ENCODE measurements at regions not wholly inside any gene's neighbourhood (a gene's known extent, or its start where the extent isn't known, plus 50 kb on each side); places are given as distances from the start of the nearest gene placed in this dataset.
"Not testable (repeated sequence)": the region's sequence is repeated elsewhere in the genome, so short reads cannot be mapped to it uniquely, and the experiment has no call there.

DNA sequence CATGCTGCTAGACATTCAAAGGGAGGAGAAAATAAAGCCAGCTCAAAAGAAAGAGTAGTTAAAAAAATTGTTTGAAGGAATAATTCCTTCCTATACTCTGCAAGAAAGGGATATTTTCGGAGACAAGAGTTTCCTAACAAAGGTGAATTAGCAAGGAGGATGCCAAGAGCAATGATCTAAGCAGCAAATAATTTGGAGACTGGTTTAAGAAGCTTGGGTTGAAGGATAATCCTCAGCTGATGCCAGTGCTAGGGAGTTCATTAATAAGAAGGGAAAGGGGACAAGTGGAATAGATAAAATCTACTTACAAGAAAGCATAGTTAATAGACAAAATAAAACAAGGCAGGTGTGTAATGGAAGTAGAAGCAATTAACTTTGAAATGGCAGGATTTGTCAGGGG lies 372.3 kb downstream of the NDFIP2 start:
- no peak for DNase-seq

GRCh38 chr13:79851318-79851717 lies 370.4 kb downstream of the NDFIP2 start:
- no peak for DNase-seq

DNA sequence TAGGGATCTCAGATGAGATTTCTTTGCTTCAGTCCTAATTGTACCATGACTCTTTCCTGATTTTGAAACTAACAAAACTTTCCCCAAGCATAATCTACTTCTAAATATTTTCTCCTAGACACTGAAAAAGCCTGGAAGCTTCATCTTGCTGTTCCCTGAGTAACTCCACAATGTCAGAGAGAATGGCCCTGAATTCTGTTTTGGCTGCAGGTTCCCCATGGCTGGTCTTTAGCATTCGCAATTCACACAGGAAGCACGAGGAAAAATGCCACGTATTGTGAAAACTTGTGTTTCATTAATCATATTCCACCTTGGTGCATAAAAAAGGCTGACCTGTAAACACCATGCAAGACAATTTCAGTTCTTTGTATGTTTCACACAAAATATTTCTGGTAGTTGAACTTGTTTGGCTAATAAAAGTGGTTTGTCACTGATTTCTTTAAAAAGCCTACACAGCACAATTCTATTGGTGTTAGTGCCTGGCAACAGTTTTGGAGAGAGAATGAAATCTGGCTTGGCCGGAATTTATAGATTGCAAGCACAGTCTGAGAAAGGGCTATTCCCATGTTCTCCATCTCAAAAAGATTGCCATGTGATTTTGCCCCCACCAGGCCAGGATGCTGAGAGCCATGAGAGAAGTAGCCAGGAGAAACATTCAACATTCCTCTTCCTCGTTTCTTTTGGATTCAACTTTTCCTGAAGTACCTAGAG lies 367.1 kb downstream of the NDFIP2 start:
- no peak for DNase-seq

DNA sequence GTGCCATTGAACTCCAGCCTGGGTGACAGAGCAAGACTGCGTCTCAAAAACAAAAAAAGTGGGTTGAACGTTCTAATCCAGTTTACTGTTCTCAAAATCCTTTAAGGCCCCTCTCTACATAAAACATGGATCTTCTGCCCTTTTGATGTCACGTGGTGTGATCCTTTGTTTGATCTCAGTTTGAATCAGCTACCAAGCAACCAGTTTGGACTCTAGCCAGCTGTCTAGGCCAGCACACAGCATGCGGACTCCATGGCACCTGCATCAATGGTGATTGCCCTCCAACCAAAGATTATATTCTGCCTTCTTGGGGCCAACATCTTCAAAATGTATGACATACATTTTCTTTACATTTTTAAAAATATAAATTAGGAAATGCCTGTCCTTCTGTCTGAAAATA lies 365.4 kb downstream of the NDFIP2 start:
- DNase-seq = no peak

- DNase-seq = no peak
Observed at GRCh38 chr13:79837741-79838450, 356.9 kb downstream of the NDFIP2 start.

GRCh38 chr13:79836121-79836520 lies 355.2 kb downstream of the NDFIP2 start:
- DNase-seq = not testable (repeated sequence)

DNA sequence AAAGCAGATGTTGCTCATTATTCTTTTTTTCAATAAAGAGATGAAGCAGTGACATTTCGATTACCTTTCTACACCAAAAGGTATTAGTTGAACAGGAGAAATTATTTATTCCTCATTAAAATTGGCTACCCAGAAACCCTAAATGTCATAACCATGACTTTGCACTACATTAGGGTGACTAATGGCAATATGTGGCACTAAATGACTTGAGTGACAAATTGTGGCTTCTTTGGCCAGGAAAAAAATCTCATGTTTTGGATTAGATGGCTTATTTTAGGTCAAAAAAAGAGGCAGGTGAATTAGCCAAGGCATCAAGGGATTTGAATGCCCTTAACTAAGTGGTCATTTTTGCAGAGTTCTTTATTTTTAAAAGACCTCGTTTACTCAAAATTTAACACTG lies 353.9 kb downstream of the NDFIP2 start:
- DNase-seq = no peak

GRCh38 chr13:79833991-79834390 lies 353.0 kb downstream of the NDFIP2 start:
- DNase-seq = no peak

- DNase-seq = no peak
Observed at GRCh38 chr13:79831556-79831955, 350.6 kb downstream of the NDFIP2 start.

- DNase-seq = no peak
Observed at GRCh38 chr13:79830945-79831344, 350.0 kb downstream of the NDFIP2 start.

GRCh38 chr13:79830426-79830825 lies 349.5 kb downstream of the NDFIP2 start:
- no peak for DNase-seq

DNA sequence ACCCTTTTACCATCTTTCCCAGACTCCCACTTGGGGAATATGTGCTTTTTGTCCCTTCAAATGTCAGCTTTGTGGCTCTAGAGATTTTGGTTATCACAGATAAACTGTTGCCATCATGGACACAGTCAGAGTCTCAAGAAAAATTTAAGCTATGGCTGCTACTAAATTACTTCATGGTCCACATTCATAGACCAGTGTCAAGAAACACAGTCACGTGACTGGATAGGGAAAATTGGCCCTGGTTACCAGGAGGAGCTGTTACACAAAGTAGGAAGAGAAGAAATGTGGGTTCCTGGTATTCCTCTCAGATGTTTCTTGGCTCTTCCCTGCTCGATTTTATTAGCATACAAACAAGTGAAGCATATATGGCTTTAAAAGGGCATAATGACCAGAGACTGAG lies 348.9 kb downstream of the NDFIP2 start:
- DNase-seq = no peak

DNA sequence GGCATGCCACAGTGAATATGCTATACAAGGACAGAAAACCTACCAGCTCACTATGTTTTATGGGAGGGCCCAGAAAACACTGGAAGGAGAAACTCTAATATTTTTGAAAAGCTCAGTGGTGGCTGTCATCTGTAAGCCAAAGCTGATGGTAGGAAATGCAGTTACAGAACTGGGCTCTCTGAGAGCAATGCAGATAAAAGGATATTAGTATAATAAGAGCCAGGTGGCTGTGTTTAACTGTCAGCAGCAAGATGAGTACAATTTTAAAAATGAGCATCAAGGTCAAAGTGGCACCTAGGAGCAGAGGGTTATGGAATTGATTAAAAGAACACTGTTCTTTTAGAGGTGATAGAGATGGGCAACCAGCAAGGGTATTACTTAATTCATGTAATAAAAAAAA lies 345.0 kb downstream of the NDFIP2 start:
- no peak for DNase-seq

DNA sequence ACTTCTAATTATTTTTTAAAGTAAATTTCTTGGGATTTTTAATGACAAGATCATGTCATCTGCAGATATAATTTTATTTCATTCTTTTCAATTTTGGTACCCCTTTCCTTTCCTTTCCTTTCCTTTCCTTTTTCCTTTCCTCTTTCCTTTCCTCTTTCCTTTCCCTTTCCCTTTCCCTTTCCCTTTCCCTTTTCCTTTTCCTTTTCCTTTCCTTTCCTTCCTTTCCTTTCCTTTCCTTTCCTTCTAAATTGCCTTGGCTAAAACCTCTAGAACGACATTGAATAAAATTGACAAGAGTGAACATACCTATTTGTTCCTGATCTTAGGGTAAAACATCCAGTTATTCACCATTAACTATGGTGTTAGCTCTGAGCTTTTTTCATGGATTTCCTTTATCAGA lies 334.1 kb downstream of the NDFIP2 start:
- DNase-seq = no peak

GRCh38 chr13:79812070-79812850 lies 331.3 kb downstream of the NDFIP2 start:
- DNase-seq = no peak

- no peak for DNase-seq
Observed at GRCh38 chr13:79811170-79811569, 330.2 kb downstream of the NDFIP2 start.

DNA sequence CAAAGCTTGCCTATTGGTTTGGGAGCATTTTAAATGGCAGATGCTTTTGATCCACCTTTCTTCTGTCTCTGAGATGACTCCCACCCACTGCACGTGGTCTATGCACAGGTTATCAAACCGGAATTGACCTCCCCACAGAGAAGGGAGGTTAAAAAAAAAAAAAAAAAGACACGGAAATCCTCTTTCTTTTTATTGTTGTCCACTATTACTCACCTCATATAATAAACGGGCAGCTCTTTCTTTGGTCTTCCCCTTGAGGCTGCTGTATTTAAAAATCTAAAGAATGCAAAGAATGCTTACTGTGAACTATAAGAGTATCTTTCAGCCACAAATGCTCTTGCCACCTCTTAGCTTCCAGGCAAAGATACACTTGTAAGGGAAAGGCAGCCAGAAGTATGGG lies 329.7 kb downstream of the NDFIP2 start:
- no peak for DNase-seq

DNA sequence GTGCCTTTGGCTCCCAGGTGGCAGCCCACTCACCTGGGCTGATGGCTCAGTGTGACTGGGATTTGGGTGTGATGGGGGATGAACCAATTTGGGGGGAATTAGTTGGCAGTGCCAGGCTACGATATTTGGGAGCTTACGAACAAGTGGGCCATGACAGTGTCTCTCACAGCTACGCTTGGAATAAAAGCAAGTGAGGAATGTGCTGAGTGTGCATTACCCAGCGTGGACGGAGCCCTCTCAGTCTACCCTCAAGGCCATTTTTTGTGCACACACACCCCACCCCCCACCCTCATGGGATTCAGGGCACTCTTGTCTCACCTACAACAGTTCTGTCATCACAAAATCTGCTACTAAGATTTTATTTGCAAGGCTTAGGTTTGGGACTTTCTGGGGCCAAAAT lies 329.1 kb downstream of the NDFIP2 start:
- DNase-seq = no peak

DNA sequence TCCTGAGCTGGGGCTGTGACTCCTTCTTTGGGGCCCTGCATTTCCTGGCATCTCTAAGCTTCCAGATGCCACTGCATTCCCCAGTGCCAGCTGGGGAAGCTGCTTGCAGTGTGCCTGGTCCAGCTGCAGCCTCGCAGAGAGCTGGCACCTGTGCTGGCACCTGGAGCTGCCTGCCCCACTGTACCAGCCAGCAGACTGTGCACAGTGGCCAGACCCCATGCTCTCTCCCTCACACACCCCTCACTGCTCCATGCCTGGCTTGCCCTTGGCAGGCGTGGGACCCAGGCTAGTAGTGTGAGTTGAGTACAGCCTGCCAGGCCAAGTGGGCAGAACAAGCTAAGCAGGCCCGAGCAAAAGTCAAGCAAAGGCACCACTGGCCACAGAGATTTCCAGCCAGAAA lies 327.5 kb downstream of the NDFIP2 start:
- DNase-seq = no peak

- DNase-seq = no peak
Observed at GRCh38 chr13:79807554-79807953, 326.6 kb downstream of the NDFIP2 start.

GRCh38 chr13:79806821-79807220 lies 325.9 kb downstream of the NDFIP2 start:
- DNase-seq = no peak

- no peak for DNase-seq
Observed at GRCh38 chr13:79805317-79805716, 324.4 kb downstream of the NDFIP2 start.

DNA sequence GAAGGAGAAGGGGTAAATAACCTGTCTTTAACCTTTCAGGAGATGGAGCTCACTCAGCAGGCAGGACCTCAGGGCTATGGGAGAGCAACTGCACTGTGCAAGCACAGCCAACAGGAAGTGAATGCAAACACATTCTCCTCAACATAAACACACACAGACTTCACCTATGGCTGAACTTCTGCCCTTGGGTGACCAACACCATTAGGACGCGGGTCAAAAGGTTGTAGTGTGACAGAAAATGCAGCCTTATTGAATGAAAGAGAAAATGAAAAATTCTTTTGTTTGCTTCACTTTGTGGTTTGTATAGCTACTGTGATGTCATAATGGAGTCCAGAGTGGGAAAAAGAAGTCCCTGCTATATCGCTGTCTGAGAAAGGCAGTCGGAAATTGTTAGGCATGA lies 323.0 kb downstream of the NDFIP2 start:
- no peak for DNase-seq

DNA sequence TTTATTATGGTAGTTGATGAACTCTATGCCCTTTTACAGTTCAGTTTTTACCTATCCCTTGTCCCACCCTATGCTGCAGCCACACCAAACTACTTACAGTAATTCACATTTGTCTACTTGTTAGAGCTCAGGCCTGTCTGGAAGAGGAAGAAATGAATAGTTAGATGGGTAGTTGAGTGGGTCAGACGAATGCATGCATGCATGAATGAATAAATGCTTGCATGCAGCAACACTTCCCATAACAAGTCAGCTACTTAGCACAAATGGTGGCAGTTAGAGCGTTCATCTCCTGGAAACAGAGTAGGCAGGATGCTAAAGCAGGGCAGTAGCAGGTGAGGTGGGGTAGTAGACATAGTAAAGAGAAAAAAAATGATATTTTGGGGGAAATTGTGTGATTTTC lies 322.3 kb downstream of the NDFIP2 start:
- DNase-seq = no peak
